Mesenchymal stem cell (in vitro differentiated cells and primary cell): ENCODE measurements at regions not wholly inside any gene's neighbourhood (a gene's known extent, or its start where the extent isn't known, plus 50 kb on each side); places are given as distances from the start of the nearest gene placed in this dataset.

Source experiments
- DNase-seq: peaks from one replicate; pipeline ENCODE4 v3.0.0-alpha.2; 2013
- H2AFZ ChIP-seq: one replicate; pipeline ENCODE4 v1.6.1; 2013; ENCODE audit warnings: low read depth, mild to moderate bottlenecking, control low read depth, inconsistent platforms, low read length, moderate library complexity
- H2AK5ac ChIP-seq: 2 replicates; pipeline ENCODE4 v1.6.1; 2013; ENCODE audit warnings: low read length, moderate library complexity, mild to moderate bottlenecking, inconsistent platforms; ENCODE audit not compliant: severe bottlenecking
- H2BK120ac ChIP-seq: one replicate; pipeline ENCODE4 v1.6.1; 2013; ENCODE audit warnings: low read depth, mild to moderate bottlenecking, inconsistent platforms, low read length, moderate library complexity
- H2BK12ac ChIP-seq, 2 experiments: one replicate each; pipeline ENCODE4 v1.6.1; 2013; ENCODE audit warnings: inconsistent platforms in 2 of 2, low read length in 2 of 2, mild to moderate bottlenecking in 2 of 2, moderate library complexity in 2 of 2, control low read depth in 1 of 2
- H2BK15ac ChIP-seq: one replicate; pipeline ENCODE4 v1.6.1; 2013; ENCODE audit warnings: mild to moderate bottlenecking, low read depth, inconsistent platforms; ENCODE audit not compliant: poor library complexity, severe bottlenecking
- H2BK5ac ChIP-seq: 2 replicates; pipeline ENCODE4 v1.6.1; 2013; ENCODE audit warnings: low read depth, mild to moderate bottlenecking, low read length, control low read depth, inconsistent platforms; ENCODE audit not compliant: poor library complexity, severe bottlenecking
- H3K14ac ChIP-seq, 2 experiments: one replicate each; pipeline ENCODE4 v1.6.1; 2013; ENCODE audit warnings: inconsistent platforms in 2 of 2, low read length in 2 of 2, control low read depth in 1 of 2, mild to moderate bottlenecking in 1 of 2, moderate library complexity in 1 of 2
- H3K18ac ChIP-seq, 2 experiments: one replicate each; pipeline ENCODE4 v1.6.1; 2013; ENCODE audit warnings: inconsistent platforms in 2 of 2, low read length in 2 of 2, control low read depth in 1 of 2, low read depth in 1 of 2, mild to moderate bottlenecking in 1 of 2
- H3K23ac ChIP-seq, 2 experiments: one replicate each; pipeline ENCODE4 v1.6.1; 2013; ENCODE audit warnings: inconsistent platforms in 2 of 2, low read length in 2 of 2, mild to moderate bottlenecking in 2 of 2, moderate library complexity in 2 of 2, control low read depth in 1 of 2
- H3K27ac ChIP-seq: 2 replicates; pipeline ENCODE4 v1.5.1; 2013; ENCODE audit warnings: mild to moderate bottlenecking, moderate library complexity, low read length, control low read depth, inconsistent platforms; ENCODE audit not compliant: poor library complexity, severe bottlenecking
- H3K27me3 ChIP-seq, 2 experiments: 2 replicates each; pipeline versions ENCODE4 v1.6.1 to v1.7.0; 2013; ENCODE audit warnings: low read length in 2 of 2, mild to moderate bottlenecking in 2 of 2, moderate library complexity in 2 of 2, control low read depth in 1 of 2, inconsistent platforms in 1 of 2; ENCODE audit not compliant: control insufficient read depth in 1 of 2, insufficient read depth in 1 of 2
- H3K36me3 ChIP-seq, 2 experiments: 2 replicates each; pipeline versions ENCODE4 v1.6.1 to v1.7.0; 2013; ENCODE audit warnings: low read length in 2 of 2, control low read depth in 1 of 2, inconsistent platforms in 1 of 2, low read depth in 1 of 2, mild to moderate bottlenecking in 1 of 2; ENCODE audit not compliant: insufficient read depth in 2 of 2, control insufficient read depth in 1 of 2
- H3K4ac ChIP-seq, 2 experiments: one replicate each; pipeline ENCODE4 v1.6.1; 2013; ENCODE audit warnings: inconsistent platforms in 2 of 2, low read length in 2 of 2, mild to moderate bottlenecking in 2 of 2, moderate library complexity in 2 of 2, control low read depth in 1 of 2, low read depth in 1 of 2
- H3K4me1 ChIP-seq: 2 replicates; pipeline ENCODE4 v1.6.1; 2013; ENCODE audit warnings: low read depth, low read length, control low read depth; ENCODE audit not compliant: control insufficient read depth, insufficient read depth
- H3K4me2 ChIP-seq: 2 replicates; pipeline ENCODE4 v1.6.1; 2013; ENCODE audit warnings: low read length, mild to moderate bottlenecking, inconsistent platforms; ENCODE audit not compliant: poor library complexity, severe bottlenecking
- H3K4me3 ChIP-seq, 2 experiments: 2 replicates each; pipeline versions ENCODE4 v1.5.1 to v1.7.0; 2013; ENCODE audit warnings: low read length in 2 of 2, mild to moderate bottlenecking in 2 of 2, control low read depth in 1 of 2, low read depth in 1 of 2; ENCODE audit not compliant: insufficient read depth in 1 of 2
- H3K79me1 ChIP-seq: replicated peaks from 2 replicates; pipeline ENCODE4 v1.6.1; 2013; ENCODE audit warnings: mild to moderate bottlenecking, control low read depth, low read length, inconsistent platforms; ENCODE audit not compliant: poor library complexity, severe bottlenecking
- H3K9ac ChIP-seq: 2 replicates; pipeline ENCODE4 v1.7.0; 2013; ENCODE audit warnings: mild to moderate bottlenecking, low read length, moderate library complexity
- H3K9me3 ChIP-seq: 2 replicates; pipeline ENCODE4 v1.7.0; 2013; ENCODE audit warnings: mild to moderate bottlenecking, low read length; ENCODE audit not compliant: control insufficient read depth
- H4K8ac ChIP-seq: one replicate; pipeline ENCODE4 v1.6.1; 2013; ENCODE audit warnings: inconsistent platforms, mild to moderate bottlenecking, low read length, moderate library complexity
- H4K91ac ChIP-seq: one replicate; pipeline ENCODE4 v1.6.1; 2013; ENCODE audit warnings: mild to moderate bottlenecking, low read length, inconsistent platforms
- WGBS: methylation state at CpG from one replicate; pipeline ENCODE4 v1.1.7; 2013; ENCODE audit warnings: mixed read lengths; 5-methylcytosine and 5-hydroxymethylcytosine counted together

GRCh38 chr7:106480161-106480579 lies 180.8 kb downstream of the CCDC71L start:
- peak; percentile 88 for DNase-seq
- Histone ChIP-seq H3K14ac (no peak overlapping the region), H3K27ac (no peak overlapping the region), H3K18ac (no peak overlapping the region), H2BK5ac (peak overlapping the region; percentile 70), H3K9me3 (no peaks in the 10 kb centered on the region), H4K8ac (no peak overlapping the region), H3K36me3 (no peaks in the 10 kb centered on the region), H4K91ac (no peak overlapping the region), H3K9ac (no peak overlapping the region), H2AFZ (no peak overlapping the region), H3K4me3 (no peak overlapping the region), H2BK120ac (no peak overlapping the region), H2BK12ac (no peak overlapping the region), H3K4me1 (peaks cover 2% of the 10 kb centered on the region), H3K4ac (no peak overlapping the region), H3K4me2 (no peak overlapping the region), H2AK5ac (no peak overlapping the region), H3K79me1 (no peaks in the 10 kb centered on the region), H3K23ac (no peak overlapping the region), H3K27me3 (no peaks in the 10 kb centered on the region), H2BK15ac (no peak overlapping the region)
- WGBS, result no CpG with 5 or more reads among the region's 1 CpG

GRCh38 chr7:106476751-106477150 lies 184.2 kb downstream of the CCDC71L start:
- Histone ChIP-seq H3K4me2 (no peak overlapping the region), H3K18ac (no peak overlapping the region), H3K79me1 (no peaks in the 10 kb centered on the region), H4K91ac (no peak overlapping the region), H3K4me1 (no peaks in the 10 kb centered on the region), H3K27ac (no peak overlapping the region), H3K27me3 (no peaks in the 10 kb centered on the region), H2BK12ac (no peak overlapping the region), H2BK5ac (no peak overlapping the region), H3K9me3 (no peaks in the 10 kb centered on the region), H4K8ac (no peak overlapping the region), H3K36me3 (no peaks in the 10 kb centered on the region), H2AK5ac (no peak overlapping the region), H3K4me3 (no peak overlapping the region), H2BK15ac (no peak overlapping the region), H3K4ac (no peak overlapping the region), H3K14ac (no peak overlapping the region), H3K9ac (no peak overlapping the region), H3K23ac (no peak overlapping the region), H2BK120ac (no peak overlapping the region), H2AFZ (no peak overlapping the region)
- WGBS, result 100% methylated on average over 2 of the region's 2 CpGs
- no peak for DNase-seq

GRCh38 chr7:106472741-106473140 lies 188.0 kb upstream of the NAMPT start:
- no peak overlapping the region for H3K9ac ChIP-seq

GRCh38 chr7:106471686-106472440 lies 187.1 kb upstream of the NAMPT start:
- H3K18ac ChIP-seq, result no peak overlapping the region
- H3K9me3 ChIP-seq, result no peaks in the 10 kb centered on the region
- H3K4me2 ChIP-seq, result no peak overlapping the region
- 81% methylated on average over 4 of the region's 8 CpGs for whole genome bisulfite sequencing
- H3K27me3 ChIP-seq, result no peaks in the 10 kb centered on the region
- no peak overlapping the region for H4K8ac ChIP-seq
- H2BK12ac ChIP-seq, result no peak overlapping the region
- no peak overlapping the region for H2BK15ac ChIP-seq
- no peaks in the 10 kb centered on the region for H3K4me1 ChIP-seq
- H3K79me1 ChIP-seq, result no peaks in the 10 kb centered on the region
- H3K27ac ChIP-seq, result no peak overlapping the region
- DNase-seq, result no peak
- H3K23ac ChIP-seq, result no peak overlapping the region
- H3K4me3 ChIP-seq, result no peak overlapping the region
- H2BK120ac ChIP-seq, result no peak overlapping the region
- H3K9ac ChIP-seq, result no peak overlapping the region
- no peak overlapping the region for H3K4ac ChIP-seq
- no peaks in the 10 kb centered on the region for H3K36me3 ChIP-seq
- H3K14ac ChIP-seq, result no peak overlapping the region
- H2BK5ac ChIP-seq, result no peak overlapping the region
- H2AFZ ChIP-seq, result no peak overlapping the region
- no peak overlapping the region for H4K91ac ChIP-seq
- H2AK5ac ChIP-seq, result no peak overlapping the region

More at GRCh38 chr7:106472741-106473140, 188.0 kb upstream of the NAMPT start:
- H2AK5ac ChIP-seq, result no peak overlapping the region
- H3K4me1 ChIP-seq, result no peaks in the 10 kb centered on the region
- H3K4ac ChIP-seq, result no peak overlapping the region
- no peak overlapping the region for H2BK12ac ChIP-seq
- no peak overlapping the region for H4K8ac ChIP-seq
- no peaks in the 10 kb centered on the region for H3K9me3 ChIP-seq
- 100% methylated on average over 2 of the region's 3 CpGs for WGBS
- no peak overlapping the region for H2BK120ac ChIP-seq
- no peak overlapping the region for H3K4me3 ChIP-seq
- no peak overlapping the region for H3K4me2 ChIP-seq
- H3K79me1 ChIP-seq, result no peaks in the 10 kb centered on the region
- no peak overlapping the region for H3K23ac ChIP-seq
- H3K36me3 ChIP-seq, result no peaks in the 10 kb centered on the region
- H3K27ac ChIP-seq, result no peak overlapping the region
- DNase-seq, result no peak
- H3K27me3 ChIP-seq, result no peaks in the 10 kb centered on the region
- no peak overlapping the region for H2AFZ ChIP-seq
- H2BK5ac ChIP-seq, result no peak overlapping the region
- no peak overlapping the region for H3K18ac ChIP-seq
- no peak overlapping the region for H3K14ac ChIP-seq
- no peak overlapping the region for H2BK15ac ChIP-seq
- H4K91ac ChIP-seq, result no peak overlapping the region
